ENCODE measurements at regions not wholly inside any gene's neighbourhood (a gene's known extent, or its start where the extent isn't known, plus 50 kb on each side); places are given as distances from the start of the nearest gene placed in this dataset.

DNA sequence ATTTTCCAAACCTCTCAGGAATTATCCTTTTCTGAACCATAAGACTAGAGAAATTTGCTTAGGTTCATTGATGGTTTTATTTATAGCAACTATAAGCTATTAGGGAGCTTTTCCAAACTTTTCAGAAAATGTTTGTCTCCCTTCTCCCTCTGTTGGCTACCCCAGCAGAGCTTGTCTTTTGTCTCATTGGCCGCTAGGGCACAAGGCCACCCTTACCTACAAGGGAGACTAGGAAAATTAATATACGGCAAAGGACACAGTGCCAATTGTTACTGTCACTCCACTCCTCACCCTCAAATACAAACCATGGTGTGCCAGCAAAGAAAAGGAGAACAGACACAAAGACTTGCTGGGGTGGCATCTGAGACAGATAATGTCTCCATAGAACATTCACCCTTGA is 471.4 kb downstream of the XPNPEP1 start:
- TF ChIP-seq, protein P1, sequence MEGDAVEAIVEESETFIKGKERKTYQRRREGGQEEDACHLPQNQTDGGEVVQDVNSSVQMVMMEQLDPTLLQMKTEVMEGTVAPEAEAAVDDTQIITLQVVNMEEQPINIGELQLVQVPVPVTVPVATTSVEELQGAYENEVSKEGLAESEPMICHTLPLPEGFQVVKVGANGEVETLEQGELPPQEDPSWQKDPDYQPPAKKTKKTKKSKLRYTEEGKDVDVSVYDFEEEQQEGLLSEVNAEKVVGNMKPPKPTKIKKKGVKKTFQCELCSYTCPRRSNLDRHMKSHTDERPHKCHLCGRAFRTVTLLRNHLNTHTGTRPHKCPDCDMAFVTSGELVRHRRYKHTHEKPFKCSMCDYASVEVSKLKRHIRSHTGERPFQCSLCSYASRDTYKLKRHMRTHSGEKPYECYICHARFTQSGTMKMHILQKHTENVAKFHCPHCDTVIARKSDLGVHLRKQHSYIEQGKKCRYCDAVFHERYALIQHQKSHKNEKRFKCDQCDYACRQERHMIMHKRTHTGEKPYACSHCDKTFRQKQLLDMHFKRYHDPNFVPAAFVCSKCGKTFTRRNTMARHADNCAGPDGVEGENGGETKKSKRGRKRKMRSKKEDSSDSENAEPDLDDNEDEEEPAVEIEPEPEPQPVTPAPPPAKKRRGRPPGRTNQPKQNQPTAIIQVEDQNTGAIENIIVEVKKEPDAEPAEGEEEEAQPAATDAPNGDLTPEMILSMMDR (IDR thresholded peaks at IDR 0.05) = no peak
- no peak for TF ChIP-seq POLR2A (IDR thresholded peaks at IDR 0.05)
- TF ChIP-seq EP300 (IDR thresholded peaks at IDR 0.05) = no peak

Measured in upper lobe of left lung (tissue), 4 donors.